UCSD-AML1 (cell line): ENCODE measurements at regions not wholly inside any gene's neighbourhood (a gene's known extent, or its start where the extent isn't known, plus 50 kb on each side); places are given as distances from the start of the nearest gene placed in this dataset.

ENCODE experiments used
- DNase-seq: peaks from one replicate; lab custom pipeline; 2025; ENCODE audit not compliant: unreplicated experiment; lab: John Stamatoyannopoulos, UW

- no peak for DNase-seq
Observed at GRCh38 chr9:20125727-20126126, 336.9 kb upstream of the SLC24A2 start.

GRCh38 chr9:20119566-20119965 lies 330.7 kb upstream of the SLC24A2 start:
- DNase-seq = no peak

GRCh38 chr9:20117986-20118385 lies 329.1 kb upstream of the SLC24A2 start:
- no peak for DNase-seq

GRCh38 chr9:20117482-20117881 lies 328.6 kb upstream of the SLC24A2 start:
- no peak for DNase-seq

GRCh38 chr9:20114974-20115373 lies 326.1 kb upstream of the SLC24A2 start:
- no peak for DNase-seq

GRCh38 chr9:20112205-20112783 lies 323.5 kb upstream of the SLC24A2 start:
- no peak for DNase-seq

GRCh38 chr9:20111173-20111843 lies 322.5 kb upstream of the SLC24A2 start:
- DNase-seq = no peak

- DNase-seq = no peak
Observed at GRCh38 chr9:20095430-20096092, 306.7 kb upstream of the SLC24A2 start.

GRCh38 chr9:20092561-20092960 lies 303.7 kb upstream of the SLC24A2 start:
- DNase-seq = no peak

- DNase-seq = no peak
Observed at GRCh38 chr9:20087481-20087880, 298.6 kb upstream of the SLC24A2 start.

- no peak for DNase-seq
Observed at GRCh38 chr9:20085842-20086241, 297.0 kb upstream of the SLC24A2 start.

GRCh38 chr9:20084125-20084524 lies 295.3 kb upstream of the SLC24A2 start:
- DNase-seq = no peak

GRCh38 chr9:20083390-20083789 lies 294.6 kb upstream of the SLC24A2 start:
- no peak for DNase-seq

- DNase-seq = no peak
Observed at GRCh38 chr9:20082831-20083230, 294.0 kb upstream of the SLC24A2 start.

- DNase-seq = no peak
Observed at GRCh38 chr9:20082406-20082805, 293.6 kb upstream of the SLC24A2 start.

- DNase-seq = no peak
Observed at GRCh38 chr9:20078246-20078645, 289.4 kb upstream of the SLC24A2 start.

GRCh38 chr9:20074291-20074690 lies 285.5 kb upstream of the SLC24A2 start:
- DNase-seq = no peak

- no peak for DNase-seq
Observed at GRCh38 chr9:20070336-20070735, 281.5 kb upstream of the SLC24A2 start.

GRCh38 chr9:20065796-20066700 lies 277.2 kb upstream of the SLC24A2 start:
- DNase-seq = no peak

- no peak for DNase-seq
Observed at GRCh38 chr9:20065046-20065445, 276.2 kb upstream of the SLC24A2 start.

GRCh38 chr9:20054734-20055133 lies 265.9 kb upstream of the SLC24A2 start:
- DNase-seq = no peak
